Heart left ventricle (tissue), 16 donors: ENCODE measurements at regions not wholly inside any gene's neighbourhood (a gene's known extent, or its start where the extent isn't known, plus 50 kb on each side); places are given as distances from the start of the nearest gene placed in this dataset.
"Not testable (repeated sequence)": the region's sequence is repeated elsewhere in the genome, so short reads cannot be mapped to it uniquely, and the experiment has no call there.

Experiments
- ATAC-seq, 4 donors: fragments of 200-7000 bp; cut with Tn5 transposase; one replicate each; pipeline ENCODE4 v1.9.1; 2020 to 2022; ENCODE audit warnings: moderate library complexity in 4 of 4, mild to moderate bottlenecking in 3 of 4, moderate number of reproducible peaks in 1 of 4
- DNase-seq, 5 donors: peaks; one replicate each; pipeline ENCODE4 v3.0.0-alpha.2; 2020
- H3K27ac ChIP-seq, 12 donors: fragments of 200-600 bp; sonication (generic) in 4 of 12; one replicate each; pipeline versions ENCODE4 v1.5.0 to v1.8.0; 2016 to 2022; ENCODE audit warnings: mild to moderate bottlenecking in 2 of 12
- H3K27me3 ChIP-seq, 9 donors: fragments of 200-600 bp; sonication (generic) in 2 of 9; one replicate each; pipeline versions ENCODE4 v1.5.1 to v1.8.0; 2016 to 2022; ENCODE audit warnings: mild to moderate bottlenecking in 3 of 9
- H3K36me3 ChIP-seq, 9 donors: fragments of 200-600 bp; sonication (generic) in 2 of 9; one replicate each; pipeline versions ENCODE4 v1.5.0 to v1.8.0; 2018 to 2022; ENCODE audit warnings: mild to moderate bottlenecking in 2 of 9
- H3K4me1 ChIP-seq, 12 donors: fragments of 200-600 bp; sonication (generic) in 4 of 12; one replicate each; pipeline versions ENCODE4 v1.5.0 to v1.8.0; 2016 to 2022; ENCODE audit warnings: mild to moderate bottlenecking in 3 of 12
- H3K4me3 ChIP-seq, 12 donors: fragments of 200-600 bp; sonication (generic) in 4 of 12; one replicate each; pipeline versions ENCODE4 v1.5.0 to v1.8.0; 2017 to 2022; ENCODE audit warnings: mild to moderate bottlenecking in 9 of 12, moderate library complexity in 4 of 12
- H3K9me3 ChIP-seq, 12 donors: fragments of 200-600 bp; sonication (generic) in 4 of 12; one replicate each; pipeline versions ENCODE4 v1.5.0 to v1.8.0; 2016 to 2022; ENCODE audit warnings: mild to moderate bottlenecking in 1 of 12
- POLR2A ChIP-seq, 2 donors: fragments of 450-650 bp; IDR thresholded peaks; one replicate each; pipeline ENCODE4 v1.6.1; 2017; ENCODE audit warnings: antibody characterized with exemption in 2 of 2, mild to moderate bottlenecking in 2 of 2, moderate library complexity in 2 of 2
- WGBS, 4 donors: extraction: QIAGEN DNeasy Blood & Tissue Kit in 2 of 4; methylation state at CpG; one replicate each; pipeline versions ENCODE4 v1.1.5 to v1.1.7; 2013 to 2018; 5-methylcytosine and 5-hydroxymethylcytosine counted together
- intact Hi-C, 10 donors: fragments of 100-400 bp; cut with DNase I; formaldehyde crosslinking; loops; one replicate each; pipeline versions ENCODE4 v1.11.1 to v1.14.2; 2022
- TF ChIP-seq, protein P1 (sequence below), 12 donors: fragments of 200-600 bp; sonication (generic) in 4 of 12; IDR thresholded peaks; one replicate each; pipeline versions ENCODE4 v1.5.0 to v1.8.0; 2018 to 2022; ENCODE audit warnings: antibody characterized with exemption in 12 of 12, mild to moderate bottlenecking in 5 of 12
- donor health status: ischemic (EF 13 %, LVEDD 7.1; RV severe dilation, severe dysfunction).
- donor health status: healthy with polysubstance abuse.
- donor health status: DM: no; HTN: yes; CAD: no.
- donor health status: DM: no; HTN: no; CAD: no.
- donor health status: ischemic (EF 25% LVEDD 6.9; RV normal size, moderate dysfunction).
- donor health status: ischemic (EF 25% LVEDD 5.7; RV mildly dilated, moderate dysfunction).
- donor health status: healthy.
- donor health status: DM: yes; HTN: yes; CAD: no.
- donor health status: ischemic (EF 35%, LVEDD 5.7; RV mildly dilated, moderate dysfunction).
- donor health status: nonischemic (EF 11% LVEDD 7.7; RV severe dilation, severe dysfunction).
- donor health status: DM: yes; HTN: yes; CAD: no.
- donor health status: PGD.
- donor health status: ischemic (EF 29% LVEDD 5.4; RV normal size, mild dysfunction).
- donor health status: nonischemic (EF 23%, LVEDD 6.1; RV moderate dilation, normal function).

DNA sequence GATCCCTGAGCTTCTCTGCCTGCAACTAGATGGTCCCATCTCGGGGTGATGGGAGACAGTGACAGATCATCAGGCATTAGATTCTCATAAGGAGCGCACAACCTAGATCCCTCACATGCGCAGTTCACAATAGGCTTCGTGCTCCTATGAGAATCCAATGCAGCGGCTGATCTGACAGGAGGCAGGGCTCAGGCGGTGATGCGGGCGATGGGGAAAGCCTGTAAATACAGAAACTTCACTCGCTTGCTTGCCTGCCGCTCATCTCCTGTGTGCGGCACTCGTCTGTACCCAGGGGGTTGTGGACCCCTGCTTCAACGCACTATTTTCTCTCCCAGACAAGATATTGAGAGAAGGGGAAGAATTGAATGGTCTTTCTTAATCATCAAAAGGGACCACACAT is 473.9 kb downstream of the ZNF536 start:
- no peaks in the 10 kb centered on the region for H3K27me3 ChIP-seq
- H3K9me3 ChIP-seq: no peaks in the 10 kb centered on the region
- DNase-seq (no peak), ATAC-seq (no peak)
- TF ChIP-seq, protein P1, sequence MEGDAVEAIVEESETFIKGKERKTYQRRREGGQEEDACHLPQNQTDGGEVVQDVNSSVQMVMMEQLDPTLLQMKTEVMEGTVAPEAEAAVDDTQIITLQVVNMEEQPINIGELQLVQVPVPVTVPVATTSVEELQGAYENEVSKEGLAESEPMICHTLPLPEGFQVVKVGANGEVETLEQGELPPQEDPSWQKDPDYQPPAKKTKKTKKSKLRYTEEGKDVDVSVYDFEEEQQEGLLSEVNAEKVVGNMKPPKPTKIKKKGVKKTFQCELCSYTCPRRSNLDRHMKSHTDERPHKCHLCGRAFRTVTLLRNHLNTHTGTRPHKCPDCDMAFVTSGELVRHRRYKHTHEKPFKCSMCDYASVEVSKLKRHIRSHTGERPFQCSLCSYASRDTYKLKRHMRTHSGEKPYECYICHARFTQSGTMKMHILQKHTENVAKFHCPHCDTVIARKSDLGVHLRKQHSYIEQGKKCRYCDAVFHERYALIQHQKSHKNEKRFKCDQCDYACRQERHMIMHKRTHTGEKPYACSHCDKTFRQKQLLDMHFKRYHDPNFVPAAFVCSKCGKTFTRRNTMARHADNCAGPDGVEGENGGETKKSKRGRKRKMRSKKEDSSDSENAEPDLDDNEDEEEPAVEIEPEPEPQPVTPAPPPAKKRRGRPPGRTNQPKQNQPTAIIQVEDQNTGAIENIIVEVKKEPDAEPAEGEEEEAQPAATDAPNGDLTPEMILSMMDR (IDR thresholded peaks at IDR 0.05): no peak
- TF ChIP-seq POLR2A (IDR thresholded peaks at IDR 0.05): no peak
- H3K36me3 ChIP-seq: no peaks in the 10 kb centered on the region
- intact Hi-C loops: no loop called here
- H3K4me1 ChIP-seq: no peaks in the 10 kb centered on the region
- 83 to 91% (median 87%) methylated on average over 13 of the region's 13 CpGs for WGBS, 4 donors
- H3K4me3 ChIP-seq: no peak overlapping the region
- H3K27ac ChIP-seq: no peak overlapping the region

DNA sequence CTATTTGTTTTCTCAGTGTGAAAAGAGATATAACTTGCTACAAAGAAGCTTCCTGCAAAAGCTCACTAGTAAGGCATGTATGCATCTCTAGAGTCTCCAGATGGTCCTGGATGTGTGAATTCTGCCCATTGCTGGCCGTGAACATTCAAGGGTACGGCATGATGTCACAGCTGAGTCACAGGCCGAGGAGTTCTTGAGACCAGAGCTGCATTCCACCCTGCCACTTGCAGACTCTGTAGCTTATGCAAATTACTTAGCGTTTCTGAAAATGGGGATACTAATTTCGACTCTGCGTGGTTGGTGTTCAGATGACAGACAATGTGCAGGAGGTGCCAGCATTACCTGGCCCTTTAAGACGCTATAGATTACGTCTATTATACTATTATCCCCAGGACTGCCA is 470.7 kb downstream of the ZNF536 start:
- no peaks in the 10 kb centered on the region for H3K4me1 ChIP-seq
- DNase-seq: no peak

GRCh38 chr19:30841934-30842333 is 469.8 kb downstream of the ZNF536 start:
- intact Hi-C loops: no loop called here
- Histone ChIP-seq H3K4me1 (no peaks in the 10 kb centered on the region), H3K4me3 (no peak overlapping the region), H3K27ac (no peak overlapping the region), H3K27me3 (peaks cover 0 to 4% (median 0%) of the 10 kb centered on the region in 9 donors), H3K36me3 (no peaks in the 10 kb centered on the region), H3K9me3 (no peaks in the 10 kb centered on the region)
- TF ChIP-seq POLR2A (IDR thresholded peaks at IDR 0.05): no peak
- TF ChIP-seq, protein P1 (IDR thresholded peaks at IDR 0.05): no peak
- no peak for DNase-seq
- ATAC-seq: no peak
- 86 to 96% (median 91%) methylated on average over 4 to 5 of the region's 5 CpGs for WGBS, 4 donors

More for the DNA sequence above, 470.7 kb downstream of the ZNF536 start:
- Histone ChIP-seq H3K4me3 (no peak overlapping the region), H3K27me3 (no peaks in the 10 kb centered on the region), H3K27ac (no peak overlapping the region), H3K9me3 (no peaks in the 10 kb centered on the region), H3K36me3 (no peaks in the 10 kb centered on the region)
- TF ChIP-seq, protein P1 (IDR thresholded peaks at IDR 0.05): no peak
- no peak for ATAC-seq
- intact Hi-C loops: no loop called here
- WGBS, 4 donors: 74 to 80% (median 79%) methylated on average over 8 of the region's 8 CpGs

DNA sequence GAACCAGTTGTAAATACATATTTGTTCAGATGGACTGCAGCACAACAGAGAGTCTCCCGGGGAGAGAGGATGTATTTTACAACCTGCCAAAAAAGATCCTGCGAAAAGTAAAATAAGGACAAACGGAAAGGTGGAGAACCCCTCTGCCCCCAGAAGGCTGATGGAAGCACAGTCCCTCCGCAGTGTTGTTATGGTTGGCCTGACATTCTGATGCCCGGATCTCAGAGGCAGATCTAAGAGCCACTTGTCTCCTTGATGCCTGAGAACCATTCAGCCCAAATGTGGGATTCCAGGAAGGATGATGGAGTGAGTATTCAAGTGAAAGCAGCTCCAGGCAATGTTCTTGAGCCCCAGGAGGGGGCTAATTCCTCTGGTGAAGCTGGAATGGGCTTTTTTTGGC is 458.7 kb downstream of the ZNF536 start:
- ATAC-seq (no peak), DNase-seq (no peak)
- Histone ChIP-seq H3K4me3 (no peak overlapping the region), H3K4me1 (no peaks in the 10 kb centered on the region), H3K27me3 (peaks cover 0 to 8% (median 0%) of the 10 kb centered on the region in 9 donors), H3K36me3 (no peaks in the 10 kb centered on the region), H3K27ac (no peak overlapping the region), H3K9me3 (peaks cover 0 to 17% (median 4%) of the 10 kb centered on the region in 12 donors)
- intact Hi-C loops: no loop called here
- 78 to 91% (median 81%) methylated on average over 5 of the region's 5 CpGs for WGBS, 4 donors
- TF ChIP-seq POLR2A (IDR thresholded peaks at IDR 0.05): no peak
- TF ChIP-seq, protein P1 (IDR thresholded peaks at IDR 0.05): no peak

DNA sequence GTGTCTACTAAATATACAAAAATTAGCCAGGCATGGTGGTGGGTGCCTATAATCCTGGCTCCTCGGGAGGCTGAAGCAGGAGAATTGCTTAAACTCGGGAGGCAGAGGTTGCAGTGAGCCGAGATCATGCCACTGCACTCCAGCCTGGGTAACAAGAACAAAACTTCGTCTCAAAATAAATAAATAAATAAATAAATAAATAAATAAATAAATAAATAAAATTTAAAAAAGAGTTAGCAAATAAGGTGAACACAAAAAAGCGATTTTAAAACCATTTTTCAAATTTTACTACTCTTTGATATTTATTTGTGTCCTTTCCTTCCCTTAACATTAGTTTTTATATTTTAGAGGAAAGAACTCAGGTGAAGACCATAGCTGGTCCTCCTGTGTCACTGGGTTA is 453.3 kb downstream of the ZNF536 start:
- 82 to 87% (median 85%) methylated on average over 5 of the region's 5 CpGs for WGBS, 4 donors
- H3K4me3 ChIP-seq, H3K27me3 ChIP-seq, H3K4me1 ChIP-seq, H3K27ac ChIP-seq, intact Hi-C loops, DNase-seq, H3K36me3 ChIP-seq, ATAC-seq: not testable (repeated sequence)
- H3K9me3 ChIP-seq: peaks cover 0 to 17% (median 4%) of the 10 kb centered on the region in 12 donors
